ENCODE measurements at regions not wholly inside any gene's neighbourhood (a gene's known extent, or its start where the extent isn't known, plus 50 kb on each side); places are given as distances from the start of the nearest gene placed in this dataset.
A peak's percentile ranks its signal among the peaks of the same experiment; 100 is the strongest.

GRCh38 chr20:60262967-60263603, 304.9 kb downstream of the CDH26 start:
- in situ Hi-C loops (cut with MboI; ENCODE audit: low sequenced_read_pairs) (no loop called here), intact Hi-C loops (cut with micrococcal nuclease) (loop anchor here (2.0 kb wide), 1 partner anchor 52 kb away; no protein-coding TSS in a partner anchor), dilution Hi-C loops (cut with HindIII; ENCODE audit: low sequenced_read_pairs, unreplicated experiment) (no loop called here)
- ATAC-seq (ENCODE audit: low read depth) (no peak), DNase-seq (no peak)
- no TSS peak for BruUV-seq (replicated peaks)
- Histone ChIP-seq H4K8ac (ENCODE audit: low read depth in 2 of 2, low read length in 2 of 2) (no peak overlapping the region), H2BK5ac (ENCODE audit: low read depth, low read length, poor library complexity, severe bottlenecking) (no peak overlapping the region), H3K4ac (ENCODE audit: low read depth, low read length) (no peak overlapping the region), H3K4me1 (ENCODE audit: control insufficient read depth, insufficient read depth, low read length) (no peaks in the 10 kb centered on the region), H3K9me1 (ENCODE audit: insufficient read depth, low read length) (no peaks in the 10 kb centered on the region), H3K9me3 (ENCODE audit: control insufficient read depth, insufficient read depth, low read length) (no peaks in the 10 kb centered on the region), H4K5ac (ENCODE audit: low read depth, low read length) (no peak overlapping the region), H4K91ac (ENCODE audit: insufficient read depth, low read depth, low read length) (no peak overlapping the region), H2AK9ac (replicated peaks; ENCODE audit: low read depth, low read length, poor library complexity) (no peak overlapping the region), H3K4me2 (ENCODE audit: low read depth, low read length) (no peak overlapping the region), H3K56ac (ENCODE audit: extremely low read depth, insufficient read depth, low read length) (no peak overlapping the region), H2BK120ac (ENCODE audit: low read depth, low read length) (no peak overlapping the region), H2BK20ac (ENCODE audit: low read depth, low read length) (no peak overlapping the region), H3K79me1 (ENCODE audit: low read depth in 1 of 2, low read length in 2 of 2) (no peaks in the 10 kb centered on the region), H3K23ac (ENCODE audit: low read depth, low read length) (no peak overlapping the region), H3K4me3 (ENCODE audit: insufficient read depth, low read depth, low read length) (no peak overlapping the region), H3K27ac (ENCODE audit: insufficient read depth, low read length) (no peak overlapping the region), H2AFZ (replicated peaks; ENCODE audit: low read length, poor library complexity) (no peak overlapping the region), H4K20me1 (ENCODE audit: insufficient read depth, low read length) (no peaks in the 10 kb centered on the region), H3K18ac (ENCODE audit: low read depth, low read length) (no peak overlapping the region), H2AK5ac (ENCODE audit: low read depth, low read length) (no peak overlapping the region), H3K9ac (ENCODE audit: low read depth, low read length) (no peak overlapping the region), H3K36me3 (ENCODE audit: control insufficient read depth, insufficient read depth, low read length) (no peaks in the 10 kb centered on the region), H3K14ac (replicated peaks; ENCODE audit: low read depth, low read length) (no peak overlapping the region), H3K27me3 (ENCODE audit: control insufficient read depth, insufficient read depth, low read length) (peaks cover 7% of the 10 kb centered on the region; the same call in 1 of the 2 replicates), H2BK15ac (ENCODE audit: low read depth, low read length) (no peak overlapping the region)
- CTCF ChIA-PET, result interaction anchor here (0.6 to 2.9 kb wide), 2 partner anchors 51 to 164 kb away, joined by 5 to 14 read pairs; no protein-coding TSS in a partner anchor
- no peak for TF ChIP-seq CHD1 (IDR thresholded peaks at IDR 0.05; ENCODE audit: low read depth, low read length)
- TF ChIP-seq RCOR1 (IDR thresholded peaks at IDR 0.05; ENCODE audit: insufficient replicate concordance, low read length), result no peak
- peak; percentile 52 for TF ChIP-seq RAD21 (IDR thresholded peaks at IDR 0.05; ENCODE audit: low read length)
- TF ChIP-seq SMC3 (IDR thresholded peaks at IDR 0.05; ENCODE audit: low read depth, low read length), result peak; percentile 53
- no peak for TF ChIP-seq RFX5 (IDR thresholded peaks at IDR 0.05; ENCODE audit: low read depth, low read length)
- TF ChIP-seq CTCF (conservative IDR thresholded peaks at IDR 0.05; ENCODE audit: low read depth, low read length), result peak; percentile 53
- WGBS, 2 experiments (ENCODE audit: extremely low coverage in 2 of 2, insufficient read length in 1 of 2), result no CpG with 5 or more reads among the region's 4 CpGs
- POLR2A ChIA-PET (ENCODE audit: unreplicated experiment), result no interaction called here
